GM18498 (cell line): ENCODE measurements at regions not wholly inside any gene's neighbourhood (a gene's known extent, or its start where the extent isn't known, plus 50 kb on each side); places are given as distances from the start of the nearest gene placed in this dataset.

ENCODE experiments used
- ATAC-seq: cut with Tn5 transposase; IDR thresholded peaks from one replicate; pipeline ENCODE4 v1.9.1; 2021; ENCODE audit warnings: mild to moderate bottlenecking, moderate library complexity; ENCODE audit not compliant: unreplicated experiment

DNA sequence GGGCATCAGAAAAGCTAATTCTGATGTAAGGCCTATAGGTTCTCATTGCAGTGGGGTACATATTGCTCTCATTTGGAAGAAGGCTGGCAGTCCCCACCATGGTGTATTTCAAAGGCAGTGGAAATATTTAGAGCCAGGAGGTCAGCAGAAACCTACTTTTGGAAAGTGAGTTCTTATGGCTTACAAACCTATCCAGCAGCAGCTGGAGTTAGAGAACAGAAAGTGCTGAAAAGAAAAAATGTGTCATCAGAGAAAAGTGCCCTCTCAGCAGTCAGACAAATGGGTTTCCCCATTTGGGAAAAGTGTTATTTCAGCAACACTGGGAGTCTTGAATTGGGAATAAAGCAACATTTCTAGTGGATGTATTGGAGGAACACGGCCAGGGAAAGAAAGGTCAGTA is 105.7 kb upstream of the IGFBP3 start:
- ATAC-seq, result no peak

DNA sequence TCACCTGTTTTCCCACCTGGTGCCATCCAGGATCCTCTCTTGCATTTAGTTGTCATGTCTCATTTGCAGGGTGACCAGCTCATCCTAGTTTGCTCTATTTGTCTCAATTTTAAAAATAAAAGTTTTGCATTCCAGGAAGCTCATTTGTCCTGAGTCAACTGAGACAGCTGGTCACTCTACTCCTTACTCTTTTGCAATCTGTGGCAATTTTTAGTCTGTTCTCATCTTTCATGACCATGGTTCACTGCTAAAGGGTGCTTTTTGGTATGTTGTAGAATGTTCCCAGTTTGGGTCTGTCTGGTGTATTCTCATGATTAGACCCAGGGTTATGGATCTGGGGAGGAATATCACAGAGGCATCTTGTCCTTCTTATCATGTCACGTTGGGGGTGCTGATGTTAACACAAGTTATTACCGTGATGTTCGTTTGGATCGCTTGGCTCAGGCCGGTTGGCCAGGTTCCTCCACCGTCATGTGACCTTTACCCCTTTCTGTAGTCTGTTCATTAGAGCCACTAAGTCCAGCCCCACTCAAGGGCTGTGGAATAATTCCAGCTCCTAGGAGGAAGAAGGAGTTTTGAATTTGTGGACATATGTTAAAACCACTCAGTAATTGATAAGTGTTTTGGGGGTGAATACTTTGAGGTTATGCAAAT is 103.3 kb upstream of the IGFBP3 start:
- ATAC-seq, result no peak

DNA sequence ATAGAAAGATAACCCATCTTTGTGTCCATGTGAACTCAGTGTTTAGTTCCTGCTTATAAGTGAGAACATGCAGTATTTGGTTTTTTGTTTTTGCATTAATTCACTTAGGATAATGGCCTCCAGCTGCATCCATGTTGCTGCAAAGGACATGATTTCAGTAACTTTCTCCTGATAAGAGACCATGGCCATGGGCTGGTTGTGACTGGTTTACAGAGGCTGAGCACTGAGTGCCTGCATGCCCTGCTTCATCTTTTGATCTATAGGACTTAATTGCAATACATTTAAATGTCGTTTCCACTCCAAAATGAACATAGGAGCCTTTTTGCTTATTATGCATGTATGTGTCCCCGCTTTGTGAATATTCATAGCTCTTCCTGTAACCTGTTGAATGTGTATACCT is 101.3 kb upstream of the IGFBP3 start:
- no peak for ATAC-seq

DNA sequence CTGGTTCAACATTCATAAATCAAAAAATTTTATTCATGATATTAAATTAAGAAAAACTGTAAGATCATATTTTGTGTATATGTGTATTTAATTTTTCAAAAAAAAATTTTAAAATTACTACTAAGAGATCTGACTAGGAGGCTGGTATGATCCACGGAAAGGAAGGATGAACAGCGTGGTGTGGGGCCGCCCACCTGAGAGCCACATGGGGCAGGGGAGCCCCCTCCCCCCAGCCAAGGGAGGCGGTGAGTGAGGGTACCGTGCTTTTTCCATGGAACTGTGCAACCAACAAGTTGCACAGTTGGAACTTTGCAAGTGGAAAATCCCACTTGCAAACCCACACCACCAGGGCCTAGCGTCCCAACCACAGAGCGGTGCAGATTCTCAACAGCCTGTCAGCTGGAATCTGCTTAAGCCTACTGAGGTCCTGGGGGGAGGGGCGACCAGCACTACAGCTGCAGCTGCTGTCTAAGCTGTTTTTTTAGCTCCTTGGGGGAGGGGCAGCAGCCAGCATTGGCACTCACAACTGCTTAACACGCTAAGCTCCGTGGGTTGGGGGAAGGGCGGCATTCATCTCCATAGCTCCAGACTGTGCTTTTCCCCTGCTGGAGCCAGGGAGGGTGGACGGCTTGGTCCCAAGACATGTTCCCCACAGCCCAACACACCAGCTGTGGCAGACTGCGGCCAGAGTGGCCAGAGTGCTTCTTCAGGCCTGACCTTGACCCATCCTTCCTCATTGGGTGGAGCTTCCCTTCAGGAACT is 94.2 kb upstream of the IGFBP3 start:
- ATAC-seq, result no peak

DNA sequence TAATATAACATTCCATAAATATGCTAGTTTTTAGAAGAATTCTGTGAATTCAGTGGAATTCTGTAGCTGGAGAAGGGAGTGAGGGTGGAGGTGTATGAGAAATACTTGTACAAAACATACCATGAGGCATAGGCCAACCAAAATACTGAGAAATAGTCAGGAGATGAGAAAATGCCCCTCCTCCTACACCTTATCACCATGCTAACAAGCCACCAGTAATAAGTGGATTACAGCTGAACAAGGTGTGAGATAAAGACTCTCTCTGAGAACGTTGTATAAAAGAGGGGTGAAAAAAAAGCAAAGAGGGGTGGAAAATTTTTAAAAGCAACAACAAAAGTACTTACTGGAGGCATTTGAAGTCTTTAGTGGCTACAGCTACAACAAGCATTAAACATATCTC is 90.4 kb upstream of the IGFBP3 start:
- ATAC-seq, result no peak

DNA sequence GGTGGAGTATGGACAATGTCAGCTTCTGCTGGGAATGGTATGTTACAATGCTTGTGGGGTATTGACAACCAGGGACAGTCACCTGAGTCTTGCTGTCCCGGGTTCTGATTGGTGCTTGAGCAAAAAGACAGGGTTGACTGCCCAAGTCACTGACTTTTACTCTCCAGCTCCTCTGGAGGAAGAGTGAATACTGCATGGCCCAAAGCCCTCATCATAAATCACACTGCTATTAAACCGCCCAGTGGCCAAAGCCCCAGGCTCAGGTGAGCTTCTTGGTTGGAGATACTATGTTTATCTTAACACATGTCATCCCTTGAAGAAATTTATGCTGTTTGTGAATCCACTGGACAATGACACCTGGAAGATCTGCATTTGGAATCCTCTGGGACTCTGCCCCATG is 90.0 kb upstream of the IGFBP3 start:
- no peak for ATAC-seq

DNA sequence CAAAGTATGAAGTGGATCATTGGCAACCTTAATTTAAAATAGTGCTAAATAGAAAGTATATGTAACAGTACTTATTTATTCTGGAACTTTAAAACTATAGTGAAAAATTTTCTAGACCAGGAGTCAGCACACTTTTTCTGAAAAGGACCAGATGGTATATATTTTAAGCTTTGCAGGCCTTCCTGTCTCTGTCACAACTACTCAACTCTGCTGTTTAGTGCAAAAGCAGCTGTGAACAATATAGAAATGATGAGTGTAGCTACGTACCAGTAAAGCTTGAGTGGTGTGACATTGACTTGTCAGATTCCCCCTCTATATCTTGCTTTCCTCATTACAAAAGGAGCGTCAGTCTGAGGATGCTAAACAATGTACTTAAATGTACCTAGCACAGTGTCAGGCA is 88.1 kb upstream of the IGFBP3 start:
- ATAC-seq, result no peak

DNA sequence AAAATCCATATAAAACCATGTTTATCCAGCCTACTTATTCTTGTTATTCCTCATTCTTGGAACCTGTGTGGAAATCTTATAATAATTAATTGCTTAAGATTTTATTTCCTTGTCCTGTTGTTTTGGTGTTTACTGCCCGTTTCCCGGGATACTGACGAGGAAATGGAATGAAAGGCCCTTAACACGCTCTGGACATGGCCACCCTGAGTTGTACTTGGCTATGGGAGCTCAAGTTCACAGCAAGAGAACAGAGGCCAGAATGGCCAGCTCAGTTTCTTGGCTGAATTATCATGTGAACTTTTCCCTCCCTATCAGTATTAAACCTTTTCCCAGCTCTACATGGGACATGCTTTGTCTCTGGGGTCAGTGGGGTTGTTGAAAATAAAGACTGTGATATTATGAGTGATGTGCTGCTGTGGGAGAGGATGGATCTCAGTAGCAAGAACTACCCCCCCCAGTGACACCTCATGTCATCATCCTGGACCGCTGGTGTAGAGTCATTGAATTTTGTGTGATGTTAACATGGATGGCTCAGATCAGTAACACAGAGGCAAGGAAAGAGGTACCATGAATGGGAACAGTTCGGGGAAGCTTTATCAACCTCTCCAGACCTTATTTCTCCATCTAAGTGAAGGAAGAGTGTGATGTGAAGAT is 87.0 kb upstream of the IGFBP3 start:
- no peak for ATAC-seq

DNA sequence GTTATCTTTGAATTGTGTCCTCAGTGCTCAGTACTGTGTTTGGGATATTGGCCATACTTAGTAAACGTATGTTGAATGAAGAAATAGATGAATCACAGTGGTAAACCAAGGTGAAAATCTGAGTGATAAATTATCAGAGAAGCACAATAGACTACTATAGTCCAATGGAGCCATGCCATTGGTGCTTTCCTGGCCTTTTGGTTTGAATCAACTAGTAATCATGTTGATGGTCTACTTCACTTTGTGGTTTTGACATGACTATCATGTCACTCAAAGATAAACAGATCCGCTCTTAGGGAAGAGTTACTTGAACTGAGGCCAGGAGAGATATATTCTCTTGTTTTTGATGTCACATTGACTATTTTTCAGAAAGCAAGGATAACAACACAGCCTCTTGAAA is 86.1 kb upstream of the IGFBP3 start:
- no peak for ATAC-seq

DNA sequence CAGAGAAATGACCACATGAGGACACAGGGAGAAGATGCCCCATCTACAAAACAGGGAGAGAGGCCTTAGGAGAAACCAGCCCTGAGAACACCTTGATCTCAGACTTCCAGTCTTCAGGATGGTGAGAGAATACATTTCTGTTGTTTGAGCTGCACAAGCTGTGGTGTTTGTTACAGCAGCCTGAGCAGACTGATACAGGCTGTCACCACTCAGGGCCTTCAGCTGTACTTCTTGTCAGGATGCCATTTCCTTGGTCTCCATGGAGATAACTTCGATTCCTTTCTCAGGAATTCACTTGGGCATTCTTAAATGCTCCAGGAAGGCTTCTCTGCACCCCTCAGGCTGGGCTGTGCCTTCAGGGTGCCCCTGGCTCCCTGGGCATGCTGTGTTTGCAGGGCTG is 85.7 kb upstream of the IGFBP3 start:
- no peak for ATAC-seq

DNA sequence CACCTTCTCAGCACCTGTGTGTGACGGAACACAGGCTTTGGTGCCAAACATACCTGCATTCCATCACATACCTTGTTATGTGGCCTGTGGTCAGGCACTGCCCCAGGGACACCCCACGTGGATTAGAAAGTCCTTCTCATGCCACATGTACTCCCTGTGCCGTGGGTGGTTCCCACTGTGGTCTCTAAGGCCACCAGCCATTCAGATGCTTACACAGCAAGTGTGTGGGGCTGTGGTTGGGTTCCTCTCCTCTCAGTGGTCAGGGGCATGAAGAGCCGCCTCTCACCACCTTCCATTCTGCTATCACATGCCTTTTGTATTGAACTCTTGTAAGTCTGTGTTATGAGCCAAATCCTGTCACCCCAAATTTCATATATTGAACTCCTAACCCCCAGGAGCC is 85.1 kb upstream of the IGFBP3 start:
- ATAC-seq, result no peak

DNA sequence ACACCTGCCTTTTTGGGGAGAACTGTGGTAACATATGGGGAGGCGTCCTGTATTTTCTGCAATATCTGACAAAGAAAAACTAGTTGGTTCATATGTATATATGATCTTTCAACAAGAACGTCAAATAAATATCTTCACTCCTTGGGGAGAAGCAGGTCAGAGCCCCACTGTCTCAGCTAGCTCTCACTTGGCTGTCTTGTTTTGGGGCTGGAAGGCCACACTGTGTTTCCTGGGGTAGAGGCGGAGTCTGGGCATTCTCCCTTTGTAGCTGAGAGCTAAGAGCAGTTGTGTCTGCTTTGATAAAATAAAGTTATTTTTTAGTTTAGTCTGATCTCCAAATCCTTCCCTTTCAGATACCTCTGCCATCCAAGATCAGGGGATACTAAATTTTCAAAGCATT is 83.9 kb upstream of the IGFBP3 start:
- no peak for ATAC-seq

DNA sequence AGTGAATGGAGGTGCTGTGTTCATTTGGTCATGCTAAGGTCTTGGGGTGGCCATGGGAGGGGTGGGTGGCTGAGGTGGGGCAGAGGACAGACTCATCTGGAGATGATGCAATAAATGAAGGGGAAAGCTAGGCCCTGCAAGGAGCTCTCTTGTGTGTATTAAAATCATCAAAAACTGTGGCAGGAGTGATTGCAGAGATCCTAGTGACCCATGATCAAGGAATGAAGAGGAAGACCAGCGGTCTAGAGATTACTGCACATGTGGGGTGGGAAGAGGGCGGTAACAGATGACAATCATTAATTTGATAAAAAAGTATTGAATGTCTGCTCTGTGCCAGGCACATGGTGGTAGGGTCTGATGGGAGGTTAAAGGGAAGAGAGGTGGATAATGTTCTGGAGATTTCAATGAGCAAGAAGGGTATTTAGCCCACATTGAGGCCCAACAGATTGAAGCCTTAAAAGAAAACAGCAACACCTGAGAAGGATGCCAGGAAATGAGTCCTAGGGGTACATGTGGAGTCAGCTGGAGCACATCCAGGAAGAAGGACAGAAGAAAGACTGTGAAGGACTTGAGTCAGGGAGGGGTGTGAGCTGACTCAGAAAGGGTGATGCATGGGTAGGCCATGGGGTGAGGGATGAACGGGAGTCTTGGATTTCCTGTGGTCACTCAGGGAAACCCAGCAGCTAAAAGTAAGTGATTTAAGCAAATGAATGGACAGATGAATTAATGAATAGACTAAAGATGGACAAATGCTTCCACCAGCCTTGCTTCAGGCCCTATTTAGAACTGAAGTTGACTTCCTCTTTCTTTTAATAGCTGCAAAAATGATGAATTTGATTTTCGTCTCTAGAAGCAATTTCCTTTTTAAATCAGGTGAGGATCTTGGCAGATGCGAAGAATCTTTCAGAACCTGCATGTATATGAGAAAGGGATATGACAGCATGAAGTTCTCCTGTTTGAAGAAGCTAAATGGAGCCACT is 83.1 kb upstream of the IGFBP3 start:
- ATAC-seq, result no peak

DNA sequence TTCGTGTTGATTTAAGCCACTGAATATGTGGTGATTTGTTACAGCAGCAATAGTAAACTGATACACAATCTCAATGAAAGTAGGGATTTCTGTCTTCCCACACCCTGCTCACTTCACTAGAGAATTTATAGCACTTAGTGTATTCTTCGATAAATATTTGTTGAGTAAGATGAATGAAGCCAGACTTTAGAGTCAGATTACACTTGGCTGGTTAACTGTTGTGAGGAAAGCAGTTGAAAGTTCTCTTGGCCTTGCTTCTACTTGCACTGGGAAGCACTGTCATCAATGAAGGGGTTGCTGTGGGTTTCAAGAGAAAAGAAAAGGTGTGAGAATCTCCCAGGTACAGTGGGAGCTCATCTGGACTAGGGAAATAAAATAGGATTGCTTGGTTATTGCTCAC is 82.1 kb upstream of the IGFBP3 start:
- ATAC-seq, result no peak

DNA sequence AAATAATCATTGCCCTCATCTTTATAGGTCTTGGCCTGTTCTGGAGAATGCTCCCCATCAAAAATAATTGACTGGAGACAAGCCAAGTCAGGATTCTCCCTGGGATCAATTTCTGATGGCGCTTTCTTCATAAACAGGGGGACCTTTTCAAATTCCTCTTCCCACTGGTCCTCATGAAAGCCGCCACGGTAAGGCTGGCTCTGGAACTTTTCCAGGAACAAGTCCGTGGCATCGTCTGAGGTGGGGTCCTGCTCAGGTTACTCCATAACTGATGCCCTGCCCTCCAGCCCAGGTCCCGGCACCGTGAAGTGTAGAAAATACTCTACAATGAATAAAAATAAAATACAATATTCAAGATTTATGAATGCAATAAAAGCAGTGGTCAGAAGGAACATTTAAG is 79.4 kb upstream of the IGFBP3 start:
- ATAC-seq, result no peak

DNA sequence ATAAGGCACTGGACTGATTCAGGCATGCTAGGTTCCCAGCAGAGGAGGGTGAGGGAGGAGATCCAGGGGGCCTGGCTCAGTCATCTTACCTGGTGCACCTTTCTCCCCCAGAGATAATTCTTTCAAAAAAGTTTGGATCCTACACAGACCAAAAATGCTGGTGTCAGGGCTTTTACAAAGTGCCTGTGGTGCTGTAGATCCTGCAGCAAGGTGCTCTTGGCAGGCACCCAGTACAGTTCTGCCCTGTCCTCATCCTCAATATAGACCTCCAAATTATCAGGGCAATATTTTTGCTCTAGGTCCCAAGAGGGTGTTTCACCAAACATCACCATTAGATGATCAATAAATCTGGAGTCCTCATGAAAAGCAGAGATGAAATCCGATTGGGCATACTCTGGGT is 78.5 kb upstream of the IGFBP3 start:
- no peak for ATAC-seq

DNA sequence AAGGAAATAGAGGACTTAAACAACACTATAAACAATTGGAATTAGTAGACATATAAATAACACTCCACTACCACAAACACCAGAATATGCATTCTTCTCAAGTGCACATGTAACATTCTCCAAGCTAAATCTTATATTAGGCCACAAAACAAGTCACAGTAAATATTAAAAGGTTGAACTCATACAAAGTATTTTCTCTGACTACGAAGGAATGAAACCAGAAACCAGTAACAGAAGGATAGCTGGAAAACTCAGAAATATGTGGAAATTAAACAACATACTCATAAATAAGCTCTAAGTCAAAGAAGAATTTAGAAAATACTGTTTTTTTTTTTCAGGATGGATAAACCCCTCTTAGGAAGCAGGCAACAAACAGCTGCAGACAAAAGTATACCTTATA is 77.4 kb upstream of the IGFBP3 start:
- no peak for ATAC-seq

DNA sequence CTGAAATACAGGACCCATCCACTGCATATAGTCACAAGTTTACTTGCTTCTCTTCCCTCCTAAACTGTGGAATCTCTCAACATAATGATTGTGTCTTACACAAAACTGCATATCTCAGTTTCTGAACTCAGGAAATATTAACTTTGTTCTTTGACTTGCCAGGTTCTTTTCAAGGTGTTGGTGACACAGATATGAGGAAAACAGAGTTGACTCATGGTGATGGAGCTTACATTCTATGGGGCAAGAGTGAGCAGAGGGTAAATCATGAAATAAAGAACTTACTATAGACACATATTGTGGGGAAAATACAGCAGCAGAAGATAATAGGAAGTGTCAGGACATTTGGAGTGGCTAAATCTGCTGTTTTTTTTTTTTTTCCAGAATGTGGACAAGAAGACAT is 72.5 kb upstream of the IGFBP3 start:
- ATAC-seq, result no peak

DNA sequence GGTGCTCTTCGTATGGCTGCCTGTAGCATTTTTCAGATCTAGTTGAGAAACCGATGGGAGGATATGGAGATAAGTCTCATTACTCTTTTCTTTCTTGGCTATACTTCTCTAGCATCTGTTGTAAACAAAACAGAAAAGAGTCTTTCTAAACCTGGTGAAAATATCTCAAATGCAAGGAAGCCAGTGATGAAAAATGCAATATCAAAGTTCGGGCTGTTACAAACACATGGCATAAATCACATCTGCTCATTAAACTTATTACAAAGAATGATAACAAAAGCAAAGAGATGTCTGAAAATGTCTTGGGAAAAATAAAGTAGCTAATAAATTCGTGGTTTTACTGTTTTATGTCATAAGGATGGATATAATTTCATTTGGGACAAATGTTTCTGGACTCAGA is 71.8 kb upstream of the IGFBP3 start:
- ATAC-seq, result no peak

DNA sequence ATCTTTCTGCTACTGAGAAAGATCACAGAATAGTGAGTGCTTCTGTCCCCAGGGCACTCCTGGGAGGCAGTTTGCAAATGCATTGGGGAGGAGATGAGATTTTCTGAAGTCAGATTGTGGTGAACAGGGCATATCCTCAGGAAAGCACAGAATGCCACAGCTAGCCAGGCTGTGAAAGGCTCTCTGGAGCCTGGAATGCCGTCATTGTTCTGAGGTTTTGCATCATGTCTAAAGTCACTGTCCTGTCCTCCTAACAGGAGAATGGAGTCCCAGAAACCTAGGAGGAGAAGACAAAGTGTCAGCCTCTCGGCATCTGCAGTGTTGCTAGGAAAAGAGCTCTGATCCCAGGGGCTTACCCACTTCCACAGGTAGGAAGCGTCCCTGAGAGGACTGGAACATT is 69.2 kb upstream of the IGFBP3 start:
- no peak for ATAC-seq

DNA sequence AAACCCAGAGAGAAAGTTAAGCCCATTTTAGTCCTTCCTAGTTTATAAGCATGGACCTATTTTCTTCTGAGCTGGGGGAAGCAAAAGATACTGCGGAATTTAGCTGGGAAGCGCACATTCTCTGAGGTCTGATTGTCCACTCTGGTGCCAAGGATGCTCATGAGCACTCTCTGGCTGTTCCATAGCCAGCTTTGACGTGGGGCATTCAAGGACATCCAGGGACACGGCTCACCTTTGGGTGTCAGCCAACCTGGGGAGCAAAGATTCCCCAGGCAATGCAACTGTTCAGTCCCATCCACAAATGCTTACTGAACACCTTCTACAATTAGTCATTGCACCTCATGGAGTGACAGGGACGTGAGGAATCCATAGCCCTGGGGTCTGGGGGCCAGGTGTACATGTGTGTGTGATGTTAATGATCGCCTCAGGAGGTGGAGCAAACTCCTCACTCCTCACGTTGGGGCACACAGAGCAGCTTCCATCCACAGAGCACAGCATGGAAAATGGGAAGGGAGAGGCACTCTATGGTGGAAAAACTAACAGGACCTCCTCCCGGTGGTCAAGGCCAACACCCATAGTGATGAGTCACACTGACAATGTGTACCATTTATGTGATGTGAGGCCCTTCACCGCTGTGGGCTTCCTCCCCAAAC is 67.5 kb upstream of the IGFBP3 start:
- ATAC-seq, result no peak
